OCI-LY3 (cell line): ENCODE measurements at regions not wholly inside any gene's neighbourhood (a gene's known extent, or its start where the extent isn't known, plus 50 kb on each side); places are given as distances from the start of the nearest gene placed in this dataset.
"Not testable (repeated sequence)": the region's sequence is repeated elsewhere in the genome, so short reads cannot be mapped to it uniquely, and the experiment has no call there.

Experiments used
- EZH2phosphoT487 ChIP-seq: fragments of 200-600 bp; shearing (Covaris generic); IDR thresholded peaks from 2 replicates; pipeline ENCODE4 v1.6.1; 2018; ENCODE audit warnings: antibody characterized with exemption, mixed run types, low read depth
- TF ChIP-seq, protein P1 (sequence below): fragments of 200-600, 300-600 bp; sonication (generic); IDR thresholded peaks from 2 replicates; pipeline ENCODE4 v1.5.1; 2014; ENCODE audit warnings: antibody characterized with exemption, low read length, low read depth

DNA sequence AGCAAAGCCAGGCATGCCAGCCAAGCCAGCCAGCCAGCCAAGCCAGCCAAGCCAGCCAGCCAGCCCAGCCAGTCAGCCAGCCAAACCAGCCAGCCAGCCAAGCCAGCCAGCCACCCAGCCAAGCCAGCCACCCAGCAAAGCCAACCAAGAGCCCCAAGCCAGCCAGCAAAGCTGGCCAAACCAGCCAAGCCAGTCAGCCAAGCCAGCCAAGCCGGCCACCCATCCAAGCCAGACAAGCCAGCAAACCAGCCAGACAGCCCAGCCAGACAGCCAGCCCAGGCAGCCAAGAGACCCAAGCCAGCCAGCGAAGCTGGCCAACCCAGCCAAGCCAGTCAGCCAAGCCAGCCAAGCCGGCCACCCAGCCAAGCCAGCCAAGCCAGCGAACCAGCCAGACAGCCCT lies 338.3 kb upstream of the PLGLB2 start:
- TF ChIP-seq EZH2phosphoT487, result not testable (repeated sequence)
- TF ChIP-seq, protein P1, sequence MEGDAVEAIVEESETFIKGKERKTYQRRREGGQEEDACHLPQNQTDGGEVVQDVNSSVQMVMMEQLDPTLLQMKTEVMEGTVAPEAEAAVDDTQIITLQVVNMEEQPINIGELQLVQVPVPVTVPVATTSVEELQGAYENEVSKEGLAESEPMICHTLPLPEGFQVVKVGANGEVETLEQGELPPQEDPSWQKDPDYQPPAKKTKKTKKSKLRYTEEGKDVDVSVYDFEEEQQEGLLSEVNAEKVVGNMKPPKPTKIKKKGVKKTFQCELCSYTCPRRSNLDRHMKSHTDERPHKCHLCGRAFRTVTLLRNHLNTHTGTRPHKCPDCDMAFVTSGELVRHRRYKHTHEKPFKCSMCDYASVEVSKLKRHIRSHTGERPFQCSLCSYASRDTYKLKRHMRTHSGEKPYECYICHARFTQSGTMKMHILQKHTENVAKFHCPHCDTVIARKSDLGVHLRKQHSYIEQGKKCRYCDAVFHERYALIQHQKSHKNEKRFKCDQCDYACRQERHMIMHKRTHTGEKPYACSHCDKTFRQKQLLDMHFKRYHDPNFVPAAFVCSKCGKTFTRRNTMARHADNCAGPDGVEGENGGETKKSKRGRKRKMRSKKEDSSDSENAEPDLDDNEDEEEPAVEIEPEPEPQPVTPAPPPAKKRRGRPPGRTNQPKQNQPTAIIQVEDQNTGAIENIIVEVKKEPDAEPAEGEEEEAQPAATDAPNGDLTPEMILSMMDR, result not testable (repeated sequence)
